BE2C (cell line): ENCODE measurements at regions not wholly inside any gene's neighbourhood (a gene's known extent, or its start where the extent isn't known, plus 50 kb on each side); places are given as distances from the start of the nearest gene placed in this dataset.

Experiments
- DNase-seq: peaks from one replicate; pipeline ENCODE4 v3.0.0-alpha.2; 2020
- H3K27me3 ChIP-seq: fragments of 250-450 bp; sonication (Bioruptor Pico); 2 replicates; pipeline ENCODE4 v1.5.1; 2020; ENCODE audit warnings: mild to moderate bottlenecking
- H3K36me3 ChIP-seq: fragments of 250-450 bp; sonication (Bioruptor Pico); 2 replicates; pipeline ENCODE4 v1.5.1; 2020; ENCODE audit warnings: mild to moderate bottlenecking
- H3K4me1 ChIP-seq: fragments of 250-450 bp; sonication (Bioruptor Pico); 2 replicates; pipeline ENCODE4 v1.5.1; 2020
- H3K4me3 ChIP-seq: 2 replicates; pipeline ENCODE4 v1.5.1; 2011; ENCODE audit warnings: low read depth, low read length
- H3K9me3 ChIP-seq: fragments of 250-450 bp; sonication (Bioruptor Pico); 2 replicates; pipeline ENCODE4 v1.5.1; 2020
- CTCF ChIP-seq: IDR thresholded peaks from 2 replicates; pipeline ENCODE4 v1.5.1; 2012; ENCODE audit warnings: mild to moderate bottlenecking, low read depth, low read length

GRCh38 chr12:97801471-97802059, 339.0 kb downstream of the RMST start:
- DNase-seq, result no peak
- H3K4me3 ChIP-seq, result no peak overlapping the region
- TF ChIP-seq CTCF, result no peak
- no peaks in the 10 kb centered on the region for H3K27me3 ChIP-seq
- no peaks in the 10 kb centered on the region for H3K4me1 ChIP-seq
- no peaks in the 10 kb centered on the region for H3K36me3 ChIP-seq
- no peaks in the 10 kb centered on the region for H3K9me3 ChIP-seq

- Histone ChIP-seq H3K4me1 (no peaks in the 10 kb centered on the region), H3K9me3 (no peaks in the 10 kb centered on the region), H3K4me3 (no peak overlapping the region), H3K36me3 (no peaks in the 10 kb centered on the region), H3K27me3 (no peaks in the 10 kb centered on the region)
- no peak for TF ChIP-seq CTCF
- no peak for DNase-seq
Measured at GRCh38 chr12:97805146-97805545, 342.5 kb downstream of the RMST start.

GRCh38 chr12:97813301-97813700, 350.7 kb downstream of the RMST start:
- Histone ChIP-seq H3K36me3 (no peaks in the 10 kb centered on the region), H3K4me3 (no peak overlapping the region), H3K4me1 (no peaks in the 10 kb centered on the region), H3K9me3 (no peaks in the 10 kb centered on the region), H3K27me3 (no peaks in the 10 kb centered on the region)
- no peak for TF ChIP-seq CTCF
- no peak for DNase-seq

- TF ChIP-seq CTCF, result no peak
- H3K4me3 ChIP-seq, result no peak overlapping the region
- no peaks in the 10 kb centered on the region for H3K4me1 ChIP-seq
- no peaks in the 10 kb centered on the region for H3K27me3 ChIP-seq
- no peak for DNase-seq
- no peaks in the 10 kb centered on the region; the same call in 1 of the 2 replicates for H3K9me3 ChIP-seq
- H3K36me3 ChIP-seq, result no peaks in the 10 kb centered on the region
Measured at GRCh38 chr12:97821806-97822205, 359.2 kb downstream of the RMST start.

GRCh38 chr12:97835541-97835940, 372.9 kb downstream of the RMST start:
- H3K4me1 ChIP-seq, result no peaks in the 10 kb centered on the region
- no peaks in the 10 kb centered on the region for H3K27me3 ChIP-seq
- H3K36me3 ChIP-seq, result no peaks in the 10 kb centered on the region
- H3K9me3 ChIP-seq, result no peaks in the 10 kb centered on the region
- no peak for TF ChIP-seq CTCF
- no peak for DNase-seq
- no peak overlapping the region for H3K4me3 ChIP-seq

- no peaks in the 10 kb centered on the region for H3K4me1 ChIP-seq
- DNase-seq, result no peak
- no peak for TF ChIP-seq CTCF
- H3K27me3 ChIP-seq, result no peaks in the 10 kb centered on the region
- H3K36me3 ChIP-seq, result no peaks in the 10 kb centered on the region
- H3K9me3 ChIP-seq, result no peaks in the 10 kb centered on the region
- H3K4me3 ChIP-seq, result no peak overlapping the region
Measured at GRCh38 chr12:97837401-97837800, 374.8 kb downstream of the RMST start.
